Activated naive CD8-positive, alpha-beta T cell (primary cell): ENCODE measurements at regions not wholly inside any gene's neighbourhood (a gene's known extent, or its start where the extent isn't known, plus 50 kb on each side); places are given as distances from the start of the nearest gene placed in this dataset.
"Not testable (repeated sequence)": the region's sequence is repeated elsewhere in the genome, so short reads cannot be mapped to it uniquely, and the experiment has no call there.

ENCODE experiments used
- H3K27ac Mint-ChIP-seq: one replicate; pipeline ENCODE4 v1.8.0; 2021; ENCODE audit warnings: mixed read lengths
- H3K27me3 Mint-ChIP-seq: one replicate; pipeline ENCODE4 v1.8.0; 2021; ENCODE audit warnings: mixed read lengths
- H3K36me3 Mint-ChIP-seq: one replicate; pipeline ENCODE4 v1.8.0; 2021; ENCODE audit warnings: mixed read lengths
- H3K4me1 Mint-ChIP-seq: one replicate; pipeline ENCODE4 v1.8.0; 2021; ENCODE audit warnings: low read depth, mixed read lengths
- H3K4me3 Mint-ChIP-seq: one replicate; pipeline ENCODE4 v1.8.0; 2021; ENCODE audit warnings: mild to moderate bottlenecking, mixed read lengths
- H3K9me3 Mint-ChIP-seq: one replicate; pipeline ENCODE4 v1.8.0; 2021; ENCODE audit warnings: low read depth, mixed read lengths

DNA sequence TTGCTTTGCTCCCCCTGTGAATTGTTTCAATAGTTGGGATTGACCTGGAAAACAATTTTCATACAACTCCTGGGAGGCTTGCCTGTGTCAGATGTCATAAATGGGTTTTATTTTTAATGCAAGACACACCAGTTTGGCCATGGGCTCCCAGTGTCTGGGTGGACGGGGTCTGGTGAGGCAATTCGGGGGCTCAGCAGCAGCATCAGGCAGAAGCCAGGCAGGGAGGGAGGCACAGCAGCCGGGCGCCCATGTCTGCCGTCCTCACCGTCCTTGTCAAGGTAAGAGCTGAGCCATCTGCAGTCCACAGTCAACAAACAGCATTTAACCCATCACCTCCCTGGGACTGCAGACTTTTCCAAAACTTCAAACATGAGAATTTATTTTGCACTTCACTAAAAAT lies 150.6 kb downstream of the NPIPB11 start:
- not testable (repeated sequence) for H3K36me3 Mint-ChIP-seq, H3K27me3 Mint-ChIP-seq, H3K9me3 Mint-ChIP-seq, H3K4me3 Mint-ChIP-seq, H3K27ac Mint-ChIP-seq
- peaks cover 12% of the 10 kb centered on the region for H3K4me1 Mint-ChIP-seq

DNA sequence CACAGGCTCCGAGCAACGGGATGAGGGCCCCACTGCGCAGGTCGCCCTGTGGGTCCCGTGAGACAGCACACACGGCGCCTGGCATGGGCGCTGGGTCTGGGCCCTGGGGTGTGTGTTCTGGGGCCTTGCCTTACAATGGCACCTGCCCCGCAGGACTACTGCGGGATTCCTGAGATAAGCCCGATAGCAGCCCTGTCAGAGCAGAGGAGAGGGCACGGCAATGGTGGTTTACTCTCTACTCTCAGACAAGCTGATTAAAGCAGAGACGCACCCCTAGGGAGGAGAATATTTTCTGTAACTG lies 151.1 kb downstream of the NPIPB11 start:
- H3K4me3 Mint-ChIP-seq, H3K27ac Mint-ChIP-seq, H3K27me3 Mint-ChIP-seq, H3K9me3 Mint-ChIP-seq, H3K36me3 Mint-ChIP-seq: not testable (repeated sequence)
- H3K4me1 Mint-ChIP-seq: peaks cover 13% of the 10 kb centered on the region

DNA sequence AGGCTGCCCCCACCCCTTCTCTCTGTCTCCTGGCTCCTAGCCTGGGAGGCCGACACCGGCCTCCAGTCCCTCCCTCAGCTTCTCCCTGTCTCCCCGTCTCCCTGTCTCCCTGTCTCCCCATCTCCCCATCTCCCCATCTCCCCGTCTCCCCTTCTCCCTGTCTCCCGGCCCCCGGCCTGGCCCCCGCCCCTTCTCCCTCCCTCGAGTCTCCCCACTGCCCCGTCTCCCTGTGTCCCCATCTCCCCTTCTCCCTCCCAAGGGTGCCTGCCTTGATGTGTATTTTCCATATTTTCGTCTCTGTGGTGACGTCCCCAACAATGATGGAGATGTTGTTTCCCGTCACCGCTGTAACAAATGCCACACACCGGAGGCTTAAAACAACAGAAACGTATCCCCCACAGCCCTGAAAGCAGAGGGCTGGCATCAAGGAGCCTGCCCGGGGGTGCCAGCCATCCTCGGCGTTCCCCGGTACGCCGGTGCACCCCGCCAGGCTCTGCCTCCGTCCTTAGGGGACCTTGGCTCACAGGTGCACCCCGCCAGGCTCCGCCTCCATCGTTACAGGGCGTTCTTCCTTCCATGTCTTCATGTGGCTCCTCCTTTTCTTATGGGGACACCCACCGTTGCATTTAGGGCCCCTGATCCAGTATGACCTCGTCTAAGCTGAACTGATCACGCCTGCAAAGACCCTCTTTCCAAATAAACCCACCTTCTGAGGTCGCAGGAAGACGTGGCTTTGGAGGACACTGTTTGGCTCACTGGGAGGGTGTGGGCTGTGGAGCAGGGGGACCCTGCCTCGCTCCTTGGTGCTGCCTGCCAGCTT lies 151.6 kb downstream of the NPIPB11 start:
- no peak overlapping the region for H3K27ac Mint-ChIP-seq
- H3K4me3 Mint-ChIP-seq: no peak overlapping the region
- no peaks in the 10 kb centered on the region for H3K9me3 Mint-ChIP-seq
- no peaks in the 10 kb centered on the region for H3K27me3 Mint-ChIP-seq
- peaks cover 15% of the 10 kb centered on the region for H3K4me1 Mint-ChIP-seq
- peaks cover 2% of the 10 kb centered on the region for H3K36me3 Mint-ChIP-seq

DNA sequence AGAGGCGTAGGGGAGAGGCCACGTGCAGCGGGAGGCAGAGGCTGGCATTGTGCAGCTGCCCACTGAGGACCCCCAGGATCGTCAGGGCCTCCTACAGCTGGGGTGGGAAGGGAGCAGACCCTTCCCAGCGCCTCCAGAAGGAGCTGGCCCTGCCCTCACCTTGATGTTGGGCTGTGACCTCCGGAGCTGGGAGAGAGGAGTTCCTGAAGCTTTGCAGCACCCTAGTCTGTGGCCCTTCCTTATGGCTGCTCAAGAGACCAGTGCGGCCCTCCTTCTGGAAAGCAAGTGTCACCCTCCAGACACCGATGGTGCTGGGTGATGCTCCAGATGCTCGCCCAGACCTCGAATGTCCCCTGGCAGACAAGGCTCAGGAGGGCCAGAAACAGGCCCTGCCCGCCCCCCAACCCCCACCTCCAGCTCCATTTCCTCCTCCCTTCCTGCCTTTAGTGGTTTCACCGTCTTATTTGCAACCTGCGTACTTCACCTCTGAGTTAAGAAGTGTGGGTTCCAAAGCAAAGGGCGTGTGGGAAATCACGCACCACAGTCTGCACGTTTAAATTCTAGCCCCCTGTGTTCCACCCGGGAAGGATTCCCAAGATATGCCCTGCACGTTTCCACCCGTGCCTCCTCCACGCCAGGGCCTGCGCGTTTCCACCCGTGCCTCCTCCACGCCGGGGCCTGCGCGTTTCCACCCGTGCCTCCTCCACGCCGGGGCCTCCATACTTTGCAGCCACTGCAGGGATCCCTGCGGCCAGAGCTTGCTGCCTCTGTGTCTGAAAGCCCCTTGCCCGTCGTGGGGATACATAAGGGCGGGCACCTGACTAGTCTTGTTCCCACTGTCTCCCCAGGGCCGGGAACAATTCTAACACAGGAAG lies 152.6 kb downstream of the NPIPB11 start:
- H3K4me1 Mint-ChIP-seq: peaks cover 20% of the 10 kb centered on the region
- not testable (repeated sequence) for H3K27me3 Mint-ChIP-seq, H3K9me3 Mint-ChIP-seq, H3K36me3 Mint-ChIP-seq, H3K27ac Mint-ChIP-seq, H3K4me3 Mint-ChIP-seq

DNA sequence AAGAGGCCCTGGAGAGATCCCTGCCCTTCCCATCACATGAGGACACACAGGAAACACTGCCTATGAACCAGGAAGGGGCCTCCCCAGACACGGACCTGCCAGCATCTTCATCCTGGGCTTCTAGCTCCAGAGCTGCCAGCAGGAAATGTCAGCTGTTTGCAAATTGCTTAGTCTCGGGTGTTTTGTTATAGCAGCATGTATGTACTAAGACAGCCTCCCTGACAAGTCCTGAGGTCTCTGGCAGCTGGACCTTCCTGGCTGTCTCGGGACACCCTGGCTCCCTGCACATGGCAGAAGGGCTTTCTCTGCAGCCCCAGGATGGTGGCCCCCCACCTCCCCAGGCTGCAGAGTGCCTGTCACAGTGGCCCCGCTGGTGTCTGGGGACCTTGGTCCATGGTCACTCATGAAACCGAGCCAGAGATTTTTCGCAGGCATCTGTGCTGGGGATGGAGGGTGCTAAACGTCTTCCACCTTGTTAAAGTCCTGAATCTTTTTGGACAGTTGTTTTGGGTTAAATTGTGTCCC lies 153.4 kb downstream of the NPIPB11 start:
- not testable (repeated sequence) for H3K4me3 Mint-ChIP-seq, H3K9me3 Mint-ChIP-seq, H3K27ac Mint-ChIP-seq, H3K27me3 Mint-ChIP-seq, H3K36me3 Mint-ChIP-seq
- peaks cover 26% of the 10 kb centered on the region for H3K4me1 Mint-ChIP-seq

DNA sequence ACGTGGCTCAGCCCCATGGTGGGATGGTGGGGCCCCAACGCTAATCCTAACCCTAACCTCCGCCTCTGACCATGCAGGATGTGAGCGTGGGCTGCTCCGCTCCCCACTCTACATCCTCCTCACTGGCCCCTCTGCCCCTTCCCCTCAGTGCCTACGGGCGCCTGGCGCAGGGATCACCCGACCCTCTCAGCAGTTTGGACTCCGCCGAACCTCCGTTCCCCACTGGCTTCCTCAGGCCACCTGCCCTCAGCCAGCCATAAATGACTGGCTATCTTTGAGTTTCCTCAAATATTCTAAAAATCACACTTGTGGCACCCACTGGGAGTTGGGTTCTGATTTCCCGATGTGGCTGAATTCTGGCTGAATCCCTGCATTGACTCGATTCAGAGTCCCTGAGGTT lies 154.2 kb downstream of the NPIPB11 start:
- H3K9me3 Mint-ChIP-seq, H3K27ac Mint-ChIP-seq, H3K4me3 Mint-ChIP-seq: not testable (repeated sequence)

DNA sequence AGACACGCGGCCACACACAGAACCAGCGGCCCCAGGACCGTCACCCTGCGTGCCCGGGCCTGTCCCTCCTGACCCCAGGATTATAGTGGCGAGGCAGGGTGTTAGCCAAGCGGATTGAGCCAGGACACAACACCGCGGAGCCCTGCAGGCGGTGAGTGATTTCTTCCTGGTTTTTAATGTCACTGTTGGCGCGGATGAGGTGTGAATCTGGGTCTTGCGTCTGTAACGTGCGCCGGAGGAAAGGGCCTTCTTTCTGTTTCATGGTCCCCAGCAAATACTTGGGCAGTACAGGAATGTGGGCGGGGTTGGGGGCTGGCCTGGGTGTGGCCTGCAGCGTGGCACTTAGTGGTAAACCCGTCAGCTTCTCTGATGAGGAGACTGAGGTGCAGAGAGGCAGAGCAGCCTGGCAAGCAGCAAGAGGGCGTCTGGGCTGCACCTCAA lies 154.9 kb downstream of the NPIPB11 start:
- H3K27me3 Mint-ChIP-seq, H3K36me3 Mint-ChIP-seq, H3K27ac Mint-ChIP-seq, H3K4me3 Mint-ChIP-seq, H3K9me3 Mint-ChIP-seq: not testable (repeated sequence)
- H3K4me1 Mint-ChIP-seq: peaks cover 34% of the 10 kb centered on the region

More for the DNA sequence above, 154.2 kb downstream of the NPIPB11 start:
- peaks cover 34% of the 10 kb centered on the region for H3K4me1 Mint-ChIP-seq
- H3K27me3 Mint-ChIP-seq, H3K36me3 Mint-ChIP-seq: not testable (repeated sequence)

DNA sequence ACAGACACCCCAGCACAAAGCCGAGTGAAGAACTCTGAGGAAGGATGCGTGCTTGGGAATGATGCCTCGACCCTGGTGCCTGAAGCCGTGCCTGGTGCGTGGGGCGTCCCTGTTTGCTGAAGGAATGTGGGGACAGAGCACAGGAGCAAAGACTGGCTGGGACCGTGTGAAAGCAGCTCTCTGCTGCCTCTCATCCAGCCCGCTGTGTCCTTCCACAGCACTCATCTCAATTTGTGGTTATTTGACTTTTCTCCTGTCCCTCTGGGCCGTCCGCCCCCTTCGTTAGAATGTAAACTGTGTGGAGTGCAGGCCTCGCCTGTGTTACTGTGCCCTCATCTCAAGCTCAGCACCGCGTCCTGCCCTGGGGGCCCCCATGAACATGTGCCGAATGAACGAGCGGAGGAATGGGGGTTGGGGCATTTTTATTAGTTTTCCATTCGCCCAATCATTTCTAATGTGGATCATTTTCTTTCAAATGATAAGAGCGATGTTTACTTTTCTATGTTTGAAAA lies 155.5 kb downstream of the NPIPB11 start:
- H3K27ac Mint-ChIP-seq: not testable (repeated sequence)

DNA sequence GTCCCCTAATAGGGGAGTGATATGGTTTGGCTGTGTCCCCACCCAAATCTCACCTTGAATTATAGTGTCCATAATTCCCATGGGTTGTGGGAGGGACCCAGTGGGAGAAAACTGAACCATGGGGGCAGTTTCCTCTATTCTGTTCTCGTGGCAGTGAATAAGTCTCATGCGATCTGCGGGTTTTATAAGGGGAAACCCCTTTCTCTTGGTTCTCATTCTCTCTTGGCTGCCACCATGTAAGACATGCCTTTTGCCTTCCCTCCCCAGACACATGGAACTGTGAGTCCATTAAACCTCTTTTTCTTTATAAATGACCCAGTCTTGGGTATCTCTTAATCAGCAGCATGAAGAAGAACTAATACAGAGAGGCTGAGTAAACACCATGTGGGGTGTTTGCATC lies 156.0 kb downstream of the NPIPB11 start:
- not testable (repeated sequence) for H3K27me3 Mint-ChIP-seq, H3K36me3 Mint-ChIP-seq, H3K9me3 Mint-ChIP-seq, H3K27ac Mint-ChIP-seq, H3K4me3 Mint-ChIP-seq
- H3K4me1 Mint-ChIP-seq: peaks cover 33% of the 10 kb centered on the region

More for the DNA sequence above, 155.5 kb downstream of the NPIPB11 start:
- H3K9me3 Mint-ChIP-seq, H3K4me3 Mint-ChIP-seq, H3K27me3 Mint-ChIP-seq, H3K36me3 Mint-ChIP-seq: not testable (repeated sequence)
- peaks cover 33% of the 10 kb centered on the region for H3K4me1 Mint-ChIP-seq

DNA sequence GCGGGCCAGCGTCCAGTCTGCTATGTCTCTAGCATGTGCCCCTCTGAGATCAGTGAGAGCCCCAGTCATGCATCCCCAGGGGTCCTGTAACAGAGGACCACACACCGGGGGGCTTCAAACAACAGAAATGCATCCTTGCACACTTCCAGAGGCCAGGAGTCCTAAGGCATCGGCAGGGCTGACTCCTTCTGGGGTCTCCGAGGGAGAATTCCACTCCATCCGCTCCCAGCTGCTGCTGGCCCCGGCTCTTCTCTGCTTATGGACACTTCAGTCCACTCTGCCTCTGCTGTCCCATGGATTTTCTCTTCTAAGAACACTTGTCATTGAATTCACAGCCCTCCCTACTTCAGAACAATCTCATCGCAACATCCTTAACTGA lies 157.6 kb downstream of the NPIPB11 start:
- H3K4me3 Mint-ChIP-seq: not testable (repeated sequence)

DNA sequence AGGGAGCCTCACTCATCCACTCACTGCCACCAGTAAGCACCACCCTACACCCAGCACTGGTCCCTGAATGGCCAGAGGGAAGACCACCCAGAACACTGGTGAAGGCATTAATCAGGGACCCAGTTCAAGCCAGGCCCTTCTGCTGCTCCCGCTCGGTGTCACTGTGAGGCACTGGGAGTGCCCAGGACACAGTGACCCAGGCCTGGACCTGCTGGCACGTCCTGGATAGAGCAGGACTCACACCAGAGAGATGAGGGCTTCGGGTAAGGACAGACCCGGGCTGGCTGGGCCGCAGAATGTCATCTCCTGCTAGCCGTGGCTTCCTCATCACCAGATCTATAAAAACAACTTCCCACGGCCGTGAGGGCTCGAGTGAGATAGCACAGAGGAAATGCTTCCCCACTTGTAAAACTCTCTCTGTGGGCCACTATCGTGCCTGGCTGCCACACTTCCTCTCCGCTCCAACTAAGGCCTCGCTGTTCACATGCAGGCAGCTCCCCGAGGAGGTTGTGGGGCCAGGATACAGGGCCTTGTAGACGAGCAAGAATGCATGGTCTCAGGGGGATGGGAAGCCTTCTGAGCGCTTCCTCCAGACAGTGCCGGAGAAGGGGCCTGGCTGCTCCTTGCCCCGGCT lies 158.1 kb downstream of the NPIPB11 start:
- H3K27ac Mint-ChIP-seq: peak overlapping the region; percentile 73

More for the DNA sequence above, 157.6 kb downstream of the NPIPB11 start:
- H3K27ac Mint-ChIP-seq: peak overlapping the region; percentile 41
- H3K9me3 Mint-ChIP-seq, H3K27me3 Mint-ChIP-seq, H3K36me3 Mint-ChIP-seq: not testable (repeated sequence)
- peaks cover 29% of the 10 kb centered on the region for H3K4me1 Mint-ChIP-seq

DNA sequence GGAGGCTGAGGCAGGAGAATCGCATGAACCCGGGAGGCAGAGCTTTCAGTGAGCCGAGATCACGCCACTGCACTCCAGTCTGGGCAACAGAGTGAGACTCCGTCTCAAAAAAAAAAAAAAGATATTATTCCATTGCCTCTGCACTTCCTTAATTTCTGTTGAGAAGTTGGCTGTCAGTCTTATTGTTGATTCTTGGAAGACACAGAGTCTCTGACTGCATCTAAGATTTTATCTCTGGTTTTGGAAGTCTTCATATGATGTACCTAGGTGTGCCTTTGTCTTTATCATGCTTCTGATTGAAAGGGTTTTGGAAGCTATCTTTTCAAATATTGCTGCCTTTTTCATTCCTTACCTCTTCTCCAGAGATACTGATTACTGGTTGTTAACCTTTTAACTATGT lies 160.4 kb downstream of the NPIPB11 start:
- H3K4me3 Mint-ChIP-seq, H3K27me3 Mint-ChIP-seq, H3K36me3 Mint-ChIP-seq, H3K27ac Mint-ChIP-seq, H3K9me3 Mint-ChIP-seq: not testable (repeated sequence)
- H3K4me1 Mint-ChIP-seq: peaks cover 25% of the 10 kb centered on the region

More for the DNA sequence above, 158.1 kb downstream of the NPIPB11 start:
- Mint-ChIP-seq H3K4me1 (peaks cover 26% of the 10 kb centered on the region), H3K4me3 (peak overlapping the region; percentile 62)
- not testable (repeated sequence) for H3K36me3 Mint-ChIP-seq, H3K9me3 Mint-ChIP-seq, H3K27me3 Mint-ChIP-seq

DNA sequence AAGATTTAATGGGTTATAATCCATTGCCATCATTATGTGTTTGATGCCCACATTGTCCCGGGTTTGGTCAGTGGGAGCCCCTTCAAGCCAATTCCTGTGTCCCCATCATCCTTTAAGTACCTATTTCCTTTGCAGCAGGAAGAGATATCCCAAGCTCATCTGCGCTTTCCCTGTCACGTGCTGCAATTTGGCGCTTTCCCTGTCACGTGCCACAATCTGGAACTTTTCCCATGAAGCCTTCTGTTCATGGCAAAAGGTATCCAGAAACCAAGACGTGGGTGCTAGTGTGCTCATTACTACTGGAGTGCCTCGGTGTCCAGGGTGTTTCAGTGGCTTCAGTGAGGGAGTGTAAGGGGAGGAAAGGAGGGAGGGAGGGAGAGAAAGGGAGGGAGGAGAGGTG lies 168.5 kb downstream of the NPIPB11 start:
- H3K9me3 Mint-ChIP-seq: peaks cover 4% of the 10 kb centered on the region
- no peak overlapping the region for H3K4me3 Mint-ChIP-seq
- H3K27ac Mint-ChIP-seq: no peak overlapping the region
- H3K4me1 Mint-ChIP-seq: no peaks in the 10 kb centered on the region
- H3K27me3 Mint-ChIP-seq: no peaks in the 10 kb centered on the region
- peaks cover 8% of the 10 kb centered on the region for H3K36me3 Mint-ChIP-seq

DNA sequence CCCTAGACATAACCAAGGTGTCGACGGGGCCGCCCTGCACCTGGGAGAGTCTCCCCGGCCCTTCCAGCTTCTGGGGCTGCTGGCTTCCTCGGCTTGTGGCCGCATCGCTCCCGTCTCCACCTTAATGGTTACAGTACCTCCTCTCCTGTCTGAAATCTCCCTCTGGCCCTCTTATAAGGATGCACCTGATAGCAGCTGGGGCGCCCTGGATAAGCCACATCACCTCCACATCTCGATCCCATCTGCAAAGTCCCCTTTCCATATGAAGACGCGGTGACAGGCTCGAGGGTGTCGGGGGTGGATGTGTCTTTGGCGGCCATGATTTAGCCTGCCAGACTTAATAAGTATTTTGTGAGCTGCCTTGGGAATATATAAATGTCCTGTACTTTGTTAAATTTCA lies 169.0 kb downstream of the NPIPB11 start:
- not testable (repeated sequence) for H3K36me3 Mint-ChIP-seq, H3K4me1 Mint-ChIP-seq, H3K4me3 Mint-ChIP-seq, H3K27ac Mint-ChIP-seq, H3K27me3 Mint-ChIP-seq, H3K9me3 Mint-ChIP-seq

DNA sequence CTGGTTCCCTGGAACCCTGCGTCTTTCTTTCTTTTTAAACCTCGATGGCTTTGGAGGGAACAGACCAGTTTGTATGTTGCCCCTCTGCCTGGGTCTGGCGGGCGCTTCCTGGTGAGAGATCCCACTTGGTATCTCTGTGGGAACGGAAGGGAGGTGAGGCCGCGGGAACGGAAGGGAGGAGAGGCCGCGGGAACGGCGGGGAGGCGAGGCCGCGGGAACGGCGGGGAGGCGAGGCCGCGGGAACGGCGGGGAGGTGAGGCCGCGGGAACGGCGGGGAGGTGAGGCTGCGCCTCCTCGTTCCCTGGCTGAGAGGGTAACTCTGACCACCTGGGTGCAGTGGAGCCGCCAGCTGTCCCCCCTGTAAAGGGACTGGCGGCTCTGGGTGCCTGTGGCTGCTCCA lies 169.5 kb downstream of the NPIPB11 start:
- not testable (repeated sequence) for H3K9me3 Mint-ChIP-seq, H3K4me3 Mint-ChIP-seq, H3K36me3 Mint-ChIP-seq, H3K27ac Mint-ChIP-seq, H3K27me3 Mint-ChIP-seq, H3K4me1 Mint-ChIP-seq
